Suprapubic skin (tissue), 4 donors: ENCODE measurements at regions not wholly inside any gene's neighbourhood (a gene's known extent, or its start where the extent isn't known, plus 50 kb on each side); places are given as distances from the start of the nearest gene placed in this dataset.

Experiments used
- EP300 ChIP-seq: sonication (generic); formaldehyde crosslinking; IDR thresholded peaks from one replicate; pipeline ENCODE4 v1.6.1; 2017; ENCODE audit warnings: antibody characterized with exemption
- POLR2AphosphoS5 ChIP-seq, 3 donors: sonication (generic); formaldehyde crosslinking; IDR thresholded peaks; one replicate each; pipeline ENCODE4 v1.6.1; 2017; ENCODE audit warnings: antibody characterized with exemption in 3 of 3

DNA sequence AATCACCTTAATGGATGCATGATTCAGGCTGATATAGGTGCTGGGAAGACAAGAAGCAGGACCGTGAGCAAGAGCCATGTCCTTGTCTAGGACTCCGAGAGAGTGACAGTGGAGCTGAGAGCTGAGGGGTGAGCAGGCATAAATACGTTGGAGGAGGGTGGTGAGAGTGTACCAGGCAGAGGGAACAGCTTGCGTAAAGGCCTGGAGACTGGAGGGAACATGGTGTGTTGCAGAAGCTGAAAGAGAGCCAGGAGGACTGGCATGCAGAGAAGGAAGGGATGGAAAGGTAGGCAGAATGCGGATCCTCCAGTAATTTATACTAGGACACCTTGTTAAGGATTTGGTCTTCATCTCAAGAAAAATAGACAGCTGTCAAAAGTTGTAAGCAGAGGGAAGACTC, 653.2 kb downstream of the HS3ST4 start:
- no peak for TF ChIP-seq EP300
- TF ChIP-seq POLR2AphosphoS5 (IDR thresholded peaks at IDR 0.05): no peak
